Lower leg skin (tissue), 3 donors: ENCODE measurements at regions not wholly inside any gene's neighbourhood (a gene's known extent, or its start where the extent isn't known, plus 50 kb on each side); places are given as distances from the start of the nearest gene placed in this dataset.

Experiments used
- CTCF ChIP-seq, 3 donors: fragments of 450-650 bp; IDR thresholded peaks; one replicate each; pipeline ENCODE4 v1.5.1; 2016; ENCODE audit warnings: antibody characterized with exemption in 3 of 3, mild to moderate bottlenecking in 3 of 3, moderate library complexity in 2 of 3
- POLR2A ChIP-seq, 2 donors: fragments of 450-650 bp; IDR thresholded peaks; one replicate each; pipeline ENCODE4 v1.6.1; 2016 to 2017; ENCODE audit warnings: antibody characterized with exemption in 2 of 2, mild to moderate bottlenecking in 1 of 2, moderate library complexity in 1 of 2

- TF ChIP-seq CTCF (IDR thresholded peaks at IDR 0.05) (no peak), POLR2A (IDR thresholded peaks at IDR 0.05) (no peak)
Observed at GRCh38 chr12:13288937-13289652, 92.6 kb downstream of the EMP1 start.
